ENCODE measurements at regions not wholly inside any gene's neighbourhood (a gene's known extent, or its start where the extent isn't known, plus 50 kb on each side); places are given as distances from the start of the nearest gene placed in this dataset.
A peak's percentile ranks its signal among the peaks of the same experiment; 100 is the strongest.
"Not testable (repeated sequence)": the region's sequence is repeated elsewhere in the genome, so short reads cannot be mapped to it uniquely, and the experiment has no call there.

- DNase-seq: peak; percentile 43
Observed at GRCh38 chr7:23938937-23939552, 229.0 kb downstream of the STK31 start.

DNA sequence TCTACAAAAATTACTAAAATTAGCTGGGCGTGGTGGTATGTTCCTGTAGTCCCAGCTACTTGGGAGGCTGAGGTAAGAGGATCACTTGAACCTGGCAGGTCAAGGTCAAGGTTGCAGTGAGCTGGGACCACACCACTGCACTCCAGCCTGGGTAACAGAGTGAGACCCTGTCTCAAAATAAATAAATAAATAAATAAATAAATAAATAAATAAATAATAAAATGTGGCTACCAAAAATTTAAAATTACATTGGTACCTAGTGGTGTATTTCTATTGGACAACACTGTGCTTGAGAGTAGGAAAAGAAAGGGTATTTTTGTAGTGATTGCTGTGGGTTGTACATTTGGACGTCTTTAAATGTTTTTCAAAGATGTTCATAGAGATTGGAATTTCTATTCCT lies 229.7 kb downstream of the STK31 start:
- DNase-seq: not testable (repeated sequence)

DNA sequence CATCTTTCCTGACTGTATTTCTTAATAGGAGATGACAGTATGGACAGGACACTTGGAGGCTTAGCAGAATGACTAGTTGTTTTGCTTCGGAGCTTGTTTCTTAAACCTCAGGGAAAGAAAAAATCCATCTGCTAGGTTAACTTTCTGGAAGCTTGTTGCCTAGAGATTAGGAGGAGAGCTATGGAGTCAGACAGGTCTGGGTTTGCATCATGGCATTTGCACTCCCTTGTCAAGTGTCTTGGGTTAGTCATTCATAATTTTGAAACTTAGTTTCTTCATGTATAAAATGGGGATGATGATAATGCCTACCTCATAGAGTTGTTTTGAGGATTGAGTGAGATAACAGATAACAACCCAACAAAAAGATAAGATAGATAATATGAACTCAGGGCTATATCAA lies 231.5 kb downstream of the STK31 start:
- no peak for DNase-seq

DNA sequence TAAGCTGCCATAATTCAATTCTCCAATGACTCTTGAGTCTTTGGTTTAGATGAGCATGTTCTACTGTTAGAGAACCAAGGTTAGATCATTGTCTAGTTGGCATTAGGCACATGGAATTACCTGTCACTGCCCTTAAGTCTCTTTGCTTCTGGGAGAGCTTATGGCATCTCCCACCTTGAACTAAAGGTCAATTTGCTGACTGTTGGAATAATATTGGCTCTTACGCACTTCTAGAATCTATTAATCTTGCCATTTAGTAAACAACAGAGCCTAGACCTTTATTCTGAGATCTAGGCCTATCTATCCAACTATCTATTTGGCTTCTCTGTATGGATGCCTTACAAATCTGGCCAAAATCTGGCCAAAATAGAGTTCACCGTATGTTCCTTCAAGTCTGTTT lies 232.0 kb downstream of the STK31 start:
- DNase-seq: no peak

DNA sequence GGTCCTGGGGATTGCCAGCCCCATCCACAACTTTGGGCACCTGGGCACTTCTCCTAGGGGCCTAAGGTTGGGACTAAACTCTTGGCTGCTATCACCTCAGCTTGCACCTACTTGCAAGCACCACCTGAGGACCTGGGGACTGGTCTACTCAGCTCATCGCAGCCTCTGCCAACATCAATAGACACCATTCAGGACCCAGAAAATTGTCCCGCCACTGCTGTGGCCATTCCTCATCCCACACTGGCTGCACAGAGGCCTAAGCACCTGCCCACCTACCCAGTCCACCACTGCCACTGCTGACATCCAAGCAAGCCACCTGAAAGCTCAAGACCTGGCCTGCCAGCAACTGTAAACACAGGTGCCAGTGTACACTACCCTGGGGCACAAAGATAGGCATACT lies 234.1 kb downstream of the STK31 start:
- DNase-seq: no peak

- DNase-seq: no peak
Observed at GRCh38 chr7:23945472-23945871, 235.5 kb downstream of the STK31 start.

DNA sequence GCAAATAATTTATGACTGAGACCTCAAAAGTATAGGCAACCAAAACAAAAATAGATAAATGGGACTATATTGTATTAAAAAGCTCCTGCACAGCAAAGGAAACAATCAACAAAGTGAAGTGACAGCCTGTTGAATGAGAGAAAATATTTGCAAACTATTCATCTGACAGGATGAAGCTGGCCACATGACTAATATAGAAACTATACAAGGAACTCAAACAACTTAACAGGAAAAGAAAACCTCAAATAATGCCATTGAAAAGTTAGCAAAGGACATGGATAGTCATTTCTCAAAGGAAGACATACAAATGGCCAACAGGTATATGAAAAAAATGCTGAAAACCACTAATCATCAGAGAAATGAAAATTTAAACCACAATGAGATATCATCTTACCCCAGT lies 245.1 kb downstream of the STK31 start:
- no peak for DNase-seq

- DNase-seq: no peak
Observed at GRCh38 chr7:23955600-23956149, 245.7 kb downstream of the STK31 start.

- DNase-seq: no peak
Observed at GRCh38 chr7:23956772-23957576, 247.0 kb downstream of the STK31 start.

- DNase-seq: no peak
Observed at GRCh38 chr7:23959821-23960220, 249.8 kb downstream of the STK31 start.

GRCh38 chr7:23960361-23960760 lies 250.3 kb downstream of the STK31 start:
- no peak for DNase-seq

- no peak for DNase-seq
Observed at GRCh38 chr7:23963461-23964165, 253.6 kb downstream of the STK31 start.

GRCh38 chr7:23964715-23965114 lies 254.7 kb downstream of the STK31 start:
- no peak for DNase-seq

DNA sequence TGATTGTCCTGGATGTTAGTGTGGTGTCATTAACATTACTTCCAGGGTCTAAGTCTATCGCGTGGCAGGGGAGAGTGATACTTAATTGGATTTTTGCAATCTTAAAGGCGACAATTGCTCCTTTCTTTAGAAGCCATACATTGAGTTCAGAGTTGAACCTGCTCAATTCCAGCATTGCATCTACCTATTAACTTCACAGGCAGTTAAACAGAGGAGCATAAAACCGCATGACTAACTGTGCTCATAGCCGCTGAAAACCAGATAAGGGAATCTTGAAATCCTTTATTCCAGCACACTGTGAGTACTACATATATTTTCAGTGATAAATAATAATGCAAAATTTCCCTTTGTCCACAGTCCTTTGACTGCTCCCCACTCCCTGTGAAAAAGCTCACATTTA lies 255.3 kb downstream of the STK31 start:
- DNase-seq: no peak

- DNase-seq: peak; percentile 20
Observed at GRCh38 chr7:23966941-23967340, 256.9 kb downstream of the STK31 start.

GRCh38 chr7:23967949-23968599 lies 258.1 kb downstream of the STK31 start:
- DNase-seq: no peak

DNA sequence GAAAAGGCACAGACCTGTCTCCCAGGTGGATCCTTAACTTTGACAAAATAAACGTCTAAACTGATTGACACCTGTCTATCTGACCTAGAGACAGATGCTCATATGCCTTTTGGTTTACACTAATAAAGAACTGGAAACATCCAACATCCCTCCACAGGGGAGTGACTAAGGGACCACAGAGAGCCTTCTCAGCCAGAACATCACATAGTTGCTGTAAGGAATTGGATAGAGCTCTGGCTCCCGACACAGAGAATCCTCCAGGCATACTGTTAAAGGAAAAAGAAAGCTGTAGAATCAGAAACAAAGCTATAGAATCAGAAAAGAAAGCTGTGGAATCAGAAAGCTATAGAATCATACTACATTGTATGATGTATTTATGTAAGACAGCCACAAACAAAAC lies 258.8 kb downstream of the STK31 start:
- DNase-seq: no peak

DNA sequence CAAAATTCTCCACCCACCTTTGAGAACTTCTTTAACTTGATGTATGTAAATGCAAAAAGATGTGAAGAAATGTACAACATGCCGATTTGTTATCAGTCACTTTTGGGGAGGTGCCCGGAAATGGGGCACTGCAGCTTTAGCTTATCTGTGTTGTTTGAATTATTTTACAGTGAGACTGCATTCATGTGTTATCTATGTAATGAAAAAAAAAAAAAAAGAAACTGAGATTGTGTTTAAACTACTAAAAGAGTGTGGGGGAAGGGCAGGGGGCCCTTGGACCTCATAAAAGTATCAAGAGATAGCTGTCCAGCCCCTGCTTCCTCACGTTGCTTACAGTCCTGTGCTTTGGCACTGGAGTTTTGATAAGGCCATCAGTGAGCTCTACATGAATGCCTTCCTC lies 259.4 kb downstream of the STK31 start:
- DNase-seq: no peak

GRCh38 chr7:23970193-23970592 lies 260.2 kb downstream of the STK31 start:
- DNase-seq: no peak

DNA sequence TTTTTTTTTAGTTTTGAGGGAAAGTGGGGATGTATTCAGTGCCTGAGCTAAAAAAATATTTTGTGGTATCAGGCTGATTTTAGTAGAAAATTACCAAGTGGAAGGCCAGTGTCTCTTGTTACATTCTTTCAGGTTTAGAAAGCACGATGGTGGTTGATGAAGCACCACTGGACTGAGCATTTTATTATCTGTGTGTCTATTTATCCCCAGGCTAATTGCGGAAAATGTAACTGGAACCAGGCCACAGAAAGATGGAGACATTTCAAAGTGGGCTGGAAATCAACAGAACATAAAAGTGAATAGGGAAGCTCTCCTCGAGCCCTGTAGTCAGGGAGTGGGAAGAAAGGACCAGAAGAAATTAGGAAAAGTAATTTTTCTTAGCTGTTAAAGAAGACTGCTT lies 261.0 kb downstream of the STK31 start:
- no peak for DNase-seq

DNA sequence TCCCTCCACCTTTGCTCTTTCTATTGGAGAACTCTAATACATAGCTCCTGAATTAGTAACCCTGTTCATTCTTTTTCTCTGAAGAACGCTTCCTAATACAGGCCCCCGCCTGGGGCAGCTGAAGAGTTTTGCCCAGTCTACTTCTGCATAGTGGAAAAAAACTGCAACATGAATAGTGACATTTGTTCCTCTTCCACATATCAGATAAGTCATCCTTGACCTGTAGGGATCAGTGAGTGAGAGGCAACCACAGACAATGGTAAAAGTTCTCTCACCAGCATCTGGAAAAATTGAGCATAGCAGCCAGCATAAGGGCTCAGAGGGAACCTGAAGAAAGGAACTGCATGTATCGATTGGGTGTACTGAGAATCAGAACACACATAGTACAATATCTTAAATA lies 262.0 kb downstream of the STK31 start:
- DNase-seq: no peak

- no peak for DNase-seq
Observed at GRCh38 chr7:23973264-23973663, 263.2 kb downstream of the STK31 start.

DNA sequence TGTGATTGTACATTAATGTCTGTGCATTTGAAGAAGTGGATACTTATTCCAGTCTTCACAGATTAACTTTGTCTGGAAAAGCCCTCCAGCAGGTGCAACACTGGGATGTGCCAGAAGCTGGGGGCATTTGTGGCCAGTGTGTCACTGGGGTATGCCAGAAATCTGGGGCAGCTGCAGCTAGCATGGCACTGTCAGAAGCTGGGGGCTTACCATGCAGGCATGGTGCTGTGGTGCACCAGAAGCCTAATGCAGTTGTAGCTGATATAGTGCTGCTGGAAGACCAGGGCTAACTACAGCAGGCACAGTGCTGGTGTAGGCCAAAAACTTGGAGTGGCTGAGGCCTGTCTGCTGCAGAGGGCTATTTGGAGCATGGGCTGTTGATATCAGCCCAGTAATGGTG lies 270.1 kb downstream of the STK31 start:
- no peak for DNase-seq
